ENCODE measurements at regions not wholly inside any gene's neighbourhood (a gene's known extent, or its start where the extent isn't known, plus 50 kb on each side); places are given as distances from the start of the nearest gene placed in this dataset.

DNA sequence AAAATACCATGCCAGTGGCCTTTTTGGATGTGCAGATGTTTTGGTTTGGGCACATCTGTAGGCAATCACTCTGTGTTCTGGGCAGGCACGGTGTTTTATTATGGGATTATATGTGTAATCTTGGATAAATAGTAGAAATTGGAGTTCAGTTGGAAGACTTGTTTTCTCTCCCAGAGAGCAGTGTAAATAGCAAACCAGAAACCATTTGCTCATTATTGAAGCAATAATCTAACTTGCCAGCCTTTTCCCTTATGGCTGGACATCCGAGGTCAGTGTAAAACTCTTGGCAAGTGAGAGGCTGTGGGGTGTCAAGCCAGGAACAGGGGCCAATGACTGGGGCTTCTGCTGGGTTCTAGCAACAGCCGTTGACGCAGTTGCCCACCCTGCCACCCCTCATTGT is 69.9 kb downstream of the IRX3 start:
- Histone ChIP-seq H3K4me1 (no peaks in the 10 kb centered on the region), H3K4me3 (no peak overlapping the region), H3K36me3 (no peaks in the 10 kb centered on the region), H3K9me3 (no peaks in the 10 kb centered on the region), H3K27me3 (peaks cover 15% of the 10 kb centered on the region), H3K27ac (peak overlapping the region in 1 of 4 donors; percentile 26)
- ATAC-seq: no peak
- TF ChIP-seq, protein P1, sequence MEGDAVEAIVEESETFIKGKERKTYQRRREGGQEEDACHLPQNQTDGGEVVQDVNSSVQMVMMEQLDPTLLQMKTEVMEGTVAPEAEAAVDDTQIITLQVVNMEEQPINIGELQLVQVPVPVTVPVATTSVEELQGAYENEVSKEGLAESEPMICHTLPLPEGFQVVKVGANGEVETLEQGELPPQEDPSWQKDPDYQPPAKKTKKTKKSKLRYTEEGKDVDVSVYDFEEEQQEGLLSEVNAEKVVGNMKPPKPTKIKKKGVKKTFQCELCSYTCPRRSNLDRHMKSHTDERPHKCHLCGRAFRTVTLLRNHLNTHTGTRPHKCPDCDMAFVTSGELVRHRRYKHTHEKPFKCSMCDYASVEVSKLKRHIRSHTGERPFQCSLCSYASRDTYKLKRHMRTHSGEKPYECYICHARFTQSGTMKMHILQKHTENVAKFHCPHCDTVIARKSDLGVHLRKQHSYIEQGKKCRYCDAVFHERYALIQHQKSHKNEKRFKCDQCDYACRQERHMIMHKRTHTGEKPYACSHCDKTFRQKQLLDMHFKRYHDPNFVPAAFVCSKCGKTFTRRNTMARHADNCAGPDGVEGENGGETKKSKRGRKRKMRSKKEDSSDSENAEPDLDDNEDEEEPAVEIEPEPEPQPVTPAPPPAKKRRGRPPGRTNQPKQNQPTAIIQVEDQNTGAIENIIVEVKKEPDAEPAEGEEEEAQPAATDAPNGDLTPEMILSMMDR (IDR thresholded peaks at IDR 0.05): no peak
- TF ChIP-seq POLR2A (IDR thresholded peaks at IDR 0.05) (no peak), EP300 (IDR thresholded peaks at IDR 0.05) (no peak), POLR2AphosphoS5 (IDR thresholded peaks at IDR 0.05) (no peak)
- WGBS, 2 donors (ENCODE audit: low coverage in 1 of 2): 60 to 80% methylated on average over 2 to 4 of the region's 4 CpGs

DNA sequence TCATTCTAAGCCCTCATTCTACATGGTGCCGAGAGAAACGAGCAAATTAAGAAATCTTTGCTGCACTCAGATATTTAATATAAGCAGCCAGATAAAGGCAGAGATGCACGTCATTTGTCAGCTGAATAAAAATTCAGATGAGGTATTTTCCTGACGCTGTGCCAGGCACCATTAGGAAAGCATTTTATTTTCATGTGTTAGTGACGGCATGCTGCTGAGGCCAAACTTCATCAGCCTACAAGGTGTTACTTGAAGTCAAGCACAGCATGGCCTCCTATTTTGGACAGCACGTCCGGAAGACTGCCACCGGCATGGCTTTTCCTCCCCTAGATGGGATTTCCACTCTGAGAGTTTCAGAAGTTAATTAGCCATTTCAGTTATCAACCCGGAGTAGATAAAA is 70.3 kb downstream of the IRX3 start:
- WGBS, 2 donors (ENCODE audit: low coverage in 1 of 2): 17 to 32% methylated on average over 9 of the region's 9 CpGs
- peak overlapping the region in 1 of 4 donors; percentile 26 for H3K27ac ChIP-seq
- TF ChIP-seq EP300 (IDR thresholded peaks at IDR 0.05) (no peak), POLR2AphosphoS5 (IDR thresholded peaks at IDR 0.05) (no peak), POLR2A (IDR thresholded peaks at IDR 0.05) (no peak)
- TF ChIP-seq, protein P1 (IDR thresholded peaks at IDR 0.05): no peak
- H3K9me3 ChIP-seq: no peaks in the 10 kb centered on the region
- H3K4me1 ChIP-seq: no peaks in the 10 kb centered on the region
- ATAC-seq: peak; percentile 72
- peaks cover 15% of the 10 kb centered on the region for H3K27me3 ChIP-seq
- no peaks in the 10 kb centered on the region for H3K36me3 ChIP-seq
- no peak overlapping the region for H3K4me3 ChIP-seq

DNA sequence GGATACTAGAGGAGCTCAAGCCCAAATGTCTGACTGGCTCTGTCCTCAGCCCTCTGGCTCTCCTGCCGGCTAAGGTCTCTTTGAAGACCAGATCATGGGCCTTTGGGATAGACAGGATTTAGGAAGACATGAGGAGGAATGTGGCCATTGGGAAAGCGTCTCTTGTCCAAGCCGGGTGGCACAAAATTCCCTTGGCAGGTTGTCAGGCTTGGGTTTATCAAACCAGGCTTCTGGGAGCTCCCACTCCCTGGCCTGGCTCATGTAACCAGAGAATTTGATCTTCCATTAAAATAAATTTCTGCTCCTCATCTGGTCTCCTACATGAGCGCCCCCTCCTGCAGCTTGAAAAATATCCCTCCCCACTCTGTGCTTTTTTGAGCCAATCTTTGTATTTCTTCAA is 71.1 kb downstream of the IRX3 start:
- no peaks in the 10 kb centered on the region for H3K36me3 ChIP-seq
- H3K27me3 ChIP-seq: peaks cover 17% of the 10 kb centered on the region
- no peak overlapping the region for H3K4me3 ChIP-seq
- H3K27ac ChIP-seq: no peak overlapping the region
- no peaks in the 10 kb centered on the region for H3K9me3 ChIP-seq
- ATAC-seq: no peak
- WGBS, 2 donors (ENCODE audit: low coverage in 1 of 2): 100% methylated on average over 1 to 3 of the region's 4 CpGs
- TF ChIP-seq EP300 (IDR thresholded peaks at IDR 0.05): no peak
- TF ChIP-seq, protein P1 (IDR thresholded peaks at IDR 0.05): no peak
- TF ChIP-seq POLR2AphosphoS5 (IDR thresholded peaks at IDR 0.05): no peak
- no peak for TF ChIP-seq POLR2A (IDR thresholded peaks at IDR 0.05)
- no peaks in the 10 kb centered on the region for H3K4me1 ChIP-seq

DNA sequence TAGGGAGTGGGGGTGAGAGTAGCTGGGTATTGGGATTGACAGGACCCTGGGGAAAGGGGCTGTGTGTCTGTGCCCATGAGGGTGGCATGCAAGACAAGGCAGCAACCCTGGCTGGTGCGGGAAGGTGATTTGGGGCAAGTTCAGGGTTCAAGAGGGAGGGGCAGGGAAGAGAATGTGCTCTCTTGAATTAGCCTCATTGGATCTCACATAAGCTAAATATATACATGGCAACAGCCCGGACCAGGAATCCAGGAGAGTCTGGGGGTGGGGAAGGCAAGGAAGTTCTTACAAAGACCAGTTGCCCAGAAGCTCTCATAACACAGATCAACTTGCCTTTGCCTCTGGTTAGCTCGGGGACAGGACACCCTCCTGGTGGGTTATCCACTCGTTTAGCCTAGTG is 73.3 kb downstream of the IRX3 start:
- 55 to 93% methylated on average over 3 of the region's 4 CpGs for WGBS, 2 donors (ENCODE audit: low coverage in 1 of 2)
- Histone ChIP-seq H3K27me3 (peaks cover 36% of the 10 kb centered on the region), H3K4me1 (no peaks in the 10 kb centered on the region), H3K9me3 (no peaks in the 10 kb centered on the region), H3K27ac (no peak overlapping the region), H3K36me3 (no peaks in the 10 kb centered on the region), H3K4me3 (no peak overlapping the region)
- no peak for ATAC-seq
- no peak for TF ChIP-seq POLR2AphosphoS5 (IDR thresholded peaks at IDR 0.05)
- TF ChIP-seq, protein P1 (IDR thresholded peaks at IDR 0.05): no peak
- TF ChIP-seq EP300 (IDR thresholded peaks at IDR 0.05): no peak
- no peak for TF ChIP-seq POLR2A (IDR thresholded peaks at IDR 0.05)

GRCh38 chr16:54212893-54213292 is 73.7 kb downstream of the IRX3 start:
- H3K36me3 ChIP-seq: no peaks in the 10 kb centered on the region
- TF ChIP-seq POLR2A (IDR thresholded peaks at IDR 0.05): no peak
- no peak for TF ChIP-seq EP300 (IDR thresholded peaks at IDR 0.05)
- TF ChIP-seq POLR2AphosphoS5 (IDR thresholded peaks at IDR 0.05): no peak
- H3K9me3 ChIP-seq: no peaks in the 10 kb centered on the region
- H3K27me3 ChIP-seq: peaks cover 40% of the 10 kb centered on the region
- 52 to 75% methylated on average over 4 to 5 of the region's 10 CpGs for WGBS, 2 donors (ENCODE audit: low coverage in 1 of 2)
- H3K27ac ChIP-seq: no peak overlapping the region
- no peak for ATAC-seq
- H3K4me1 ChIP-seq: no peaks in the 10 kb centered on the region
- H3K4me3 ChIP-seq: no peak overlapping the region

Data from gastroesophageal sphincter (tissue), 4 donors.